NCI-H524 (cell line): ENCODE measurements at regions not wholly inside any gene's neighbourhood (a gene's known extent, or its start where the extent isn't known, plus 50 kb on each side); places are given as distances from the start of the nearest gene placed in this dataset.

Experiments
- DNase-seq, 2 experiments: peaks; one replicate each; lab custom pipeline; 2025; lab: John Stamatoyannopoulos, UW

GRCh38 chr9:73095425-73095824 lies 56.2 kb upstream of the ANXA1 start:
- DNase-seq = no peak

GRCh38 chr9:73093740-73094379 lies 57.8 kb upstream of the ANXA1 start:
- DNase-seq = no peak

GRCh38 chr9:73093016-73093739 lies 58.5 kb upstream of the ANXA1 start:
- DNase-seq = no peak

GRCh38 chr9:73091909-73092308 lies 59.8 kb upstream of the ANXA1 start:
- no peak for DNase-seq

- no peak for DNase-seq
Measured at GRCh38 chr9:73090214-73090613, 61.5 kb upstream of the ANXA1 start.

GRCh38 chr9:73089304-73089985 lies 62.2 kb upstream of the ANXA1 start:
- DNase-seq = no peak

DNA sequence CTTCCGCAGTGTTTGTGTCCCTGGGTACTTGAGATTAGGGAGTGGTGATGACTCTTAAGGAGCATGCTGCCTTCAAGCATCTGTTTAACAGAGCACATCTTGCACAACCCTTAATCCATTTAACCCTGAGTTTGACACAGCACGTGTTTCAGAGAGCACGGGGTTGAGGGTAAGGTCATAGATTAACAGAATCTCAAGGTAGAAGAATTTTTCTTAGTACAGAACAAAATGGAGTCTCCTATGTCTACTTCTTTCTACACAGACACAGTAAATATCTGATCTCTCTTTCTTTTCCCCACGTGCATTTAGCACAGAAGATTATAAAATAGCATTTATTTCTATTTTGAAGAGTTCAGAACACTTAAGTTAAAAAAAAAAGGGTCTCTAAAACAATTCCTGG lies 63.8 kb upstream of the ANXA1 start:
- peak in 1 of 2 experiments; percentile 23 for DNase-seq

GRCh38 chr9:73083519-73083918 lies 68.1 kb upstream of the ANXA1 start:
- no peak for DNase-seq

DNA sequence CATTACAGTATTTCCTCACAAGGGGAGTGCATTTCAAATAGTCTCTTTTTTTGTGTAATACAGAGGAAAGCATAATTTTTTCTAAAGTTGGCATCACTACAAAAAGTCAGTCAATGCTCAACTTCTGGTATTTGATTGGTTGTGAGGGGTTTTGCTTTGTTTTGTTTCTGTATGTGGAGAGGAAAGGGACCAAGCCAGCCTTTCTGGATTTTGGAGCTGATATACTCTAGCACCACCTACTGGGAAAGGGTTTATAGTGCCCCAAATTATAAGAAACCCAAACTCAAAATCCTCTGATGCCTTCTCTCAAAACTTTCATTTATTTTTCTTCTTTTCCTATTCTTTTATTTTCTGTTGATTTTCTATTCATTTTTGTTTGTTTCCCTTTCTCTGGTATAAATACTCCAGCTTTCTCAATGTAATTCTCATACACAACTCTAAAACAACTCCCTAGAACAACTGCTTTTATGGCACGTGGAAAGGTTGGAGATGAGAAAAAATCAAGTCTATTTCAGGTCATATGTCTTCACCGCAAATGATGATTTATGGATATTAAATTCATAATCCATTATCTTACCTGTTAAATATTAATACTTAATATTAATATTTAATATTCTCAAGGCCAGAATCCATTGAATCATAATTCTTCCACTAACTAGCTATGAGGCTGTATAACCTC lies 69.5 kb upstream of the ANXA1 start:
- peak in 1 of 2 experiments; percentile 15 for DNase-seq

DNA sequence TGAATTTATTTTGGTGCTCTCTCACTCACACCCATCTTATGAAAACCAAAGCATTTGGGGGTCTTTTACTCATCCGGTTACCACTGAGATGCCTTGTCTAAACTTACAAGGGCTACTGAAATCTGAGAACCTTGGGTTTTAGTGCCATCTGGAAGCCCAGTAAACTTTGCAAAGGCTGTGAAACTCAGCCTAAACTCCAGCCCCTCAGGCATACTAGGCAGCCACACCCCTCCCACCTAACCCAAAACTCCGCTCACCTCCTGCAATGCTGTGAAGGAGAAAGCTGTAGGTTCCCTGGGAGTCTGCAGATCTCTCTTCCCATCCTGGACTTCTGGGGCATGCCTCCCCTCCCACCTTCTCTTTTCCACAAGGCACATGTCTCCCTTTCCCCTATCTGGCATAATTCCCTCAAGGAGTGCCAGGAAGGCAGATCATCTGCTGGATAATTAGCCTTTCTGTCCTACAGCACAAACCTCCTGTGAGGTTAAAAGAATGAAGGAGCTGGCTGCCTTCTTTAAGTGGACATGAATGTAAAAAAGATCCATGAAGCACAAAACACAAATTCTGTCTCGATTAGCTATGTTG lies 71.5 kb upstream of the ANXA1 start:
- peak; percentile 57 to 67 for DNase-seq

DNA sequence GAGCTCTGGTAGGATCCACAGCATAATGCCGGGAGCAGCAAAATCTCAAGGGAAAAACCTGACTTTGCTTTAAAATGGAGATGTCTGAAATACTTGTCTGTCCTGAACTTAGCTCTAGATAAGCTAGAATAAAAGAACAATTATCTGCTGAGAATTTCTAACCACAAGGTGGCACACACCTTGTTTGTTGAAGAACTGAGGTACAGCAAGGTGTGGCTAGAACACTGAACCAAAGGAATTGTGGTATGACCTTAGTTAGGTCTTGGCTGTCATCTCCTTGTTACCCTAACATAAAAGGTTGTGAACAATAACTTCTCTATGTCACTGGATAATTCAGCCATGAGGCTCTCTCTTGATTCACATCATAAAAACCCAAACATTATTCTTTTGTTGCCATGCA lies 72.3 kb upstream of the ANXA1 start:
- DNase-seq = no peak

DNA sequence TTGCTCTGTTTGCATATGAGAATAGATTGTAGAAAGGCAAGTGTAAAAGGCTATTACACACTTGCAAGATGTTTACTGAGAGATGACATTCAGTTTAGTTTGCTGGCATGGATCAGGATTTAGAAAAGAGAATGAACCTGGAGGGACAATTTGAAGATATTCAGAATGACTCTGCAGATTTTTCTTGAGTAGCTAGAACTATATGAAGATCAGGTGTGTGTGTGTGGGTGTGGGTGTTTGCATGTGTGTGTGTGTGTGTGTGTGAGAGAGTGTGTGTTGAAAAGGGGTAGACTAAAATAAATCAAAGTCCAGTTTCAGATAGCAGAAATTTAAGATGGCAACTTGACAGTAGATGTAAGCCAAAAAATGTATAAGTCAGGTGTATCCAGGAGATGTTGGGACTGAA lies 74.0 kb upstream of the ANXA1 start:
- DNase-seq = no peak

- DNase-seq = no peak
Measured at GRCh38 chr9:73076970-73077369, 74.7 kb upstream of the ANXA1 start.

DNA sequence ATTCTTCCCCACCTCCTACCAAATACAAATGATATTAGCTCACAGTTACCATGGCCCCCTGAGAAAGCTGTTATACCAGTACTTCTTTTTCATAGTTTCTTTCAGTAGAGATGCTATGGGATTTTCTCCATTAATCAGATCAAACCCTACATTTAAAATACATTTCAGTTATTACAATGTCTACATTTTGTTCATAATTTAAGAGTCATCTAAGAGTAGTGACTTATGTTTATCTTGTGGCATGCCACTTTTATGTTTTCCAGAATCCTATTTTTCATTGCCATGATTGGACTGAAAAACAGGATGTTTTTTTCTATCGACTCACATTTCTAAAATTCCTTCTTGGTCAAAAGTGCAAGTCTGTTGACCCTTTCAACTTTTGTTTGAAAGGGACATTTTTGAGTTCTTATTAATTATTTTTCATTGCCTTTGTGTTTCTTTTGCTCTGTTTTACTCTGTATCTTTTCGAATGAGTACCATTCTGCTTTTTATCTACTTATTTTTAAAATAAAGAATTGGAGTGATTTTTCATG lies 77.4 kb upstream of the ANXA1 start:
- DNase-seq = no peak

- no peak for DNase-seq
Measured at GRCh38 chr9:73073337-73074175, 78.1 kb upstream of the ANXA1 start.

- DNase-seq = no peak
Measured at GRCh38 chr9:73067074-73067473, 84.6 kb upstream of the ANXA1 start.

- no peak for DNase-seq
Measured at GRCh38 chr9:73065439-73065838, 86.2 kb upstream of the ANXA1 start.

- DNase-seq = no peak
Measured at GRCh38 chr9:73064315-73064714, 87.3 kb upstream of the ANXA1 start.

DNA sequence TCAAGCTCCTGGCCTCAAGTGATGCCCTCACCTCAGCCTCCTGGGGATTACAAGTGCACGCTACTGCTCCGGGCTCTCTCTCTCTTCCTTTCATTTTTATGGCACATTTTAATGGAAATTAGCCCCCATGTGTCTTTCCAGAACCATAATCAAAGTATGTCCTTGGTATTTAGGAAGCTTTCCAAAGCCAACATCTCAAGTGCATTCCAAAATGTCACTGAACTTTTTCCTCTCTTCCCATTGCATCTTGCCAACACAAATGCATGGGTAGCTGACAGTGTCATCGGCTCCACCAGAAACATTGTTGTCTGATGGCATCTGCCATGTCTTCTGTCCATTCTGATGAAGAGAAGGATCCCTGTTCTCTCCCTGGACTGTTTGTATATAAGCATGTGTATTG lies 90.5 kb upstream of the ANXA1 start:
- DNase-seq = no peak

- peak in 1 of 2 experiments; percentile 1 for DNase-seq
Measured at GRCh38 chr9:73059247-73059646, 92.4 kb upstream of the ANXA1 start.

DNA sequence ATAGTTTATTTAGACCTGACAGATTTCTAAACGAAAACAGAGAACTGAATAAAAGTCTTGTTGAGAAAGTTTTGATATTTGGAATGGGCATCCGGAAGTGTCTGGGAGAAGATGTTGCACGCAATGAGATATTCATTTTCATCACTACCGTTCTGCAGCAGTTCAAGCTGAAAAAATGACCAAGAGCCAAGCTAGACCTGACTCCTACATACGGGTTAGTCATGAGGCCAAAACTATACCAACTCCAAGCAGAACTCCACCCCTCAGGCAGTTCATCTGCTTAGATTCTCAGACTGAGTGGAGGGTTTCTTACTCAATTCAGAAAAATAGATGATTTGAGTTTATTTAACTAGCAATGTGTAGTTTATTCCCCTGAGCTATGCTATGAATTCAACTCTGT lies 95.4 kb upstream of the ANXA1 start:
- no peak for DNase-seq
